ENCODE measurements at regions not wholly inside any gene's neighbourhood (a gene's known extent, or its start where the extent isn't known, plus 50 kb on each side); places are given as distances from the start of the nearest gene placed in this dataset.
A peak's percentile ranks its signal among the peaks of the same experiment; 100 is the strongest.

- Histone ChIP-seq H3K4me3 (ENCODE audit: low read length) (no peak overlapping the region), H3K4me1 (ENCODE audit: low read length) (no peaks in the 10 kb centered on the region), H2AFZ (ENCODE audit: low read length) (no peak overlapping the region), H3K9ac (ENCODE audit: low read length) (no peak overlapping the region), H4K20me1 (ENCODE audit: insufficient read depth, low read length) (no peaks in the 10 kb centered on the region), H3F3A (ENCODE audit: insufficient read depth, low read length) (0 out of 2 replicates have a peak, but pooled peaks cover 4% of the 10 kb centered on the region), H3K36me3 (replicated peaks; ENCODE audit: insufficient read depth, low read length) (no peaks in the 10 kb centered on the region), H3K79me2 (ENCODE audit: low read length) (no peaks in the 10 kb centered on the region), H3K9me3 (replicated peaks; ENCODE audit: insufficient read depth, low read length) (no peaks in the 10 kb centered on the region), H3K27me3 (replicated peaks; ENCODE audit: insufficient read depth, low read length) (no peaks in the 10 kb centered on the region), H3K4me2 (ENCODE audit: low read depth, low read length) (no peak overlapping the region), H3K27ac (ENCODE audit: low read length) (no peak overlapping the region), H3K9me2 (replicated peaks; ENCODE audit: insufficient read depth, low read length) (no peaks in the 10 kb centered on the region)
- no peak for DNase-seq
- TF ChIP-seq EZH2phosphoT487 (IDR thresholded peaks at IDR 0.05; ENCODE audit: low read length) = no peak
- no peak for TF ChIP-seq CTCF (IDR thresholded peaks at IDR 0.05; ENCODE audit: low read length)
- no peak for TF ChIP-seq EZH2 (optimal IDR thresholded peaks at IDR 0.05; ENCODE audit: low read depth, low read length)
Measured at GRCh38 chr4:182056866-182057265, 186.3 kb upstream of the TENM3 start.

- no peaks in the 10 kb centered on the region for H3K9me2 ChIP-seq (replicated peaks; ENCODE audit: insufficient read depth, low read length)
- peaks cover 18% of the 10 kb centered on the region for H3K4me1 ChIP-seq (ENCODE audit: low read length)
- DNase-seq = no peak
- H3K79me2 ChIP-seq (ENCODE audit: low read length) = no peaks in the 10 kb centered on the region
- peaks cover 6% of the 10 kb centered on the region; the same call in 1 of the 2 replicates for H3F3A ChIP-seq (ENCODE audit: insufficient read depth, low read length)
- no peaks in the 10 kb centered on the region for H3K9me3 ChIP-seq (replicated peaks; ENCODE audit: insufficient read depth, low read length)
- no peaks in the 10 kb centered on the region for H3K27me3 ChIP-seq (replicated peaks; ENCODE audit: insufficient read depth, low read length)
- TF ChIP-seq EZH2 (optimal IDR thresholded peaks at IDR 0.05; ENCODE audit: low read depth, low read length) (no peak), EZH2phosphoT487 (IDR thresholded peaks at IDR 0.05; ENCODE audit: low read length) (no peak), CTCF (IDR thresholded peaks at IDR 0.05; ENCODE audit: low read length) (no peak)
- H2AFZ ChIP-seq (ENCODE audit: low read length) = no peak overlapping the region
- no peak overlapping the region for H3K9ac ChIP-seq (ENCODE audit: low read length)
- H3K4me2 ChIP-seq (ENCODE audit: low read depth, low read length) = peak overlapping the region; percentile 26; the same call in 1 of the 2 replicates
- H3K36me3 ChIP-seq (replicated peaks; ENCODE audit: insufficient read depth, low read length) = no peaks in the 10 kb centered on the region
- H3K27ac ChIP-seq (ENCODE audit: low read length) = peak overlapping the region; percentile 35; the same call in 1 of the 2 replicates
- H4K20me1 ChIP-seq (ENCODE audit: insufficient read depth, low read length) = no peaks in the 10 kb centered on the region
- H3K4me3 ChIP-seq (ENCODE audit: low read length) = no peak overlapping the region
Measured at GRCh38 chr4:182062458-182062857, 180.7 kb upstream of the TENM3 start.

DNA sequence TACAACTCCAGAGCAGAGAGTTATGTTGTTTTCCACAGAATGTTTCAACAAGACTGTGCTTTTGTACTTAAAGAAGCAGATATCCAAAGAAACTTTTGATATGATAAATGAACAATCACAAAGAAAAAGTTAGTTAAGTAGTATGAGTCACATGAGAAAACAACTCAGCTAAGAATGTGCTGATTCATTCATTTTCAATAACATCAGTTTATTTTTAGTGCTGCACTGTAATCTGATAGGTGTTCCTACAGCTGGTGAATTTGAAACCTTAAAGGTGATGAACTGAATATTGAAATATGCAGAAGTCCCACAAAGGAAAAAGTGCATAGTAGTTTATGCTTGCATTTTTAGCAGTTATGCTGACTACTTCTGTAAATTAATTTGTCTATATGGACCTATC lies 180.3 kb upstream of the TENM3 start:
- Histone ChIP-seq H4K20me1 (ENCODE audit: insufficient read depth, low read length) (no peaks in the 10 kb centered on the region), H3F3A (ENCODE audit: insufficient read depth, low read length) (peaks cover 6% of the 10 kb centered on the region; the same call in 1 of the 2 replicates), H3K27ac (ENCODE audit: low read length) (peak overlapping the region; percentile 35; the same call in 1 of the 2 replicates), H3K4me1 (ENCODE audit: low read length) (peaks cover 18% of the 10 kb centered on the region), H3K9me2 (replicated peaks; ENCODE audit: insufficient read depth, low read length) (no peaks in the 10 kb centered on the region), H3K79me2 (ENCODE audit: low read length) (no peaks in the 10 kb centered on the region), H3K9ac (ENCODE audit: low read length) (no peak overlapping the region), H3K4me2 (ENCODE audit: low read depth, low read length) (peak overlapping the region; percentile 26; the same call in 1 of the 2 replicates), H3K27me3 (replicated peaks; ENCODE audit: insufficient read depth, low read length) (no peaks in the 10 kb centered on the region), H3K36me3 (replicated peaks; ENCODE audit: insufficient read depth, low read length) (no peaks in the 10 kb centered on the region), H2AFZ (ENCODE audit: low read length) (no peak overlapping the region), H3K9me3 (replicated peaks; ENCODE audit: insufficient read depth, low read length) (no peaks in the 10 kb centered on the region), H3K4me3 (ENCODE audit: low read length) (no peak overlapping the region)
- DNase-seq = peak; percentile 87
- TF ChIP-seq EZH2 (optimal IDR thresholded peaks at IDR 0.05; ENCODE audit: low read depth, low read length) = no peak
- no peak for TF ChIP-seq CTCF (IDR thresholded peaks at IDR 0.05; ENCODE audit: low read length)
- no peak for TF ChIP-seq EZH2phosphoT487 (IDR thresholded peaks at IDR 0.05; ENCODE audit: low read length)

Measured in MM.1S (cell line).